Esophagus muscularis mucosa (tissue), 4 donors: ENCODE measurements at regions not wholly inside any gene's neighbourhood (a gene's known extent, or its start where the extent isn't known, plus 50 kb on each side); places are given as distances from the start of the nearest gene placed in this dataset.

Experiments
- DNase-seq: peaks from one replicate; pipeline ENCODE4 v3.0.0-alpha.2; 2017; ENCODE audit errors: extremely low spot score
- H3K27ac ChIP-seq, 4 donors: fragments of 200-600 bp; sonication (generic); replicated peaks in 1 of 4; 1 replicate in 3 of 4; 2 replicates in 1 of 4; pipeline ENCODE4 v1.5.1; 2016 to 2019; ENCODE audit warnings: mild to moderate bottlenecking in 1 of 4
- H3K27me3 ChIP-seq, 4 donors: fragments of 200-600 bp; sonication (generic); one replicate each; pipeline versions ENCODE4 v1.5.1 to v1.6.0; 2016 to 2019
- H3K36me3 ChIP-seq, 4 donors: fragments of 200-600 bp; sonication (generic); one replicate each; pipeline ENCODE4 v1.5.1; 2016 to 2019
- H3K4me1 ChIP-seq, 4 donors: fragments of 200-600 bp; sonication (generic); one replicate each; pipeline ENCODE4 v1.5.1; 2016 to 2019
- H3K4me3 ChIP-seq, 4 donors: fragments of 200-600 bp; sonication (generic); 1 replicate in 2 of 4; 2 replicates in 2 of 4; pipeline ENCODE4 v1.5.1; 2016 to 2019; ENCODE audit warnings: mild to moderate bottlenecking in 4 of 4, moderate library complexity in 1 of 4
- H3K9me3 ChIP-seq, 4 donors: fragments of 200-600 bp; sonication (generic); 1 replicate in 3 of 4; 2 replicates in 1 of 4; pipeline ENCODE4 v1.5.1; 2016 to 2019
- EP300 ChIP-seq: sonication (generic); formaldehyde crosslinking; IDR thresholded peaks from one replicate; pipeline ENCODE4 v1.6.1; 2017; ENCODE audit warnings: antibody characterized with exemption
- POLR2A ChIP-seq: fragments of 450-650 bp; IDR thresholded peaks from one replicate; pipeline ENCODE4 v1.6.1; 2017; ENCODE audit warnings: antibody characterized with exemption, moderate library complexity, mild to moderate bottlenecking, low read depth
- POLR2AphosphoS5 ChIP-seq, 2 donors: sonication (generic); formaldehyde crosslinking; IDR thresholded peaks; one replicate each; pipeline ENCODE4 v1.6.1; 2017; ENCODE audit warnings: antibody characterized with exemption in 2 of 2
- WGBS: methylation state at CpG from one replicate; pipeline ENCODE4 v1.1.5; 2018; 5-methylcytosine and 5-hydroxymethylcytosine counted together
- intact Hi-C: fragments of 100-400 bp; cut with DNase I; formaldehyde crosslinking; loops from one replicate; pipeline ENCODE4 v1.15.1; 2023
- TF ChIP-seq, protein P1 (sequence below), 3 experiments: fragments of 200-600 bp in 2 of 3; fragments of 450-650 bp in 1 of 3; sonication (generic) in 2 of 3; IDR thresholded peaks; one replicate each; pipeline ENCODE4 v1.5.1; 2017 to 2019; ENCODE audit warnings: antibody characterized with exemption in 3 of 3, mild to moderate bottlenecking in 2 of 3, moderate library complexity in 1 of 3

DNA sequence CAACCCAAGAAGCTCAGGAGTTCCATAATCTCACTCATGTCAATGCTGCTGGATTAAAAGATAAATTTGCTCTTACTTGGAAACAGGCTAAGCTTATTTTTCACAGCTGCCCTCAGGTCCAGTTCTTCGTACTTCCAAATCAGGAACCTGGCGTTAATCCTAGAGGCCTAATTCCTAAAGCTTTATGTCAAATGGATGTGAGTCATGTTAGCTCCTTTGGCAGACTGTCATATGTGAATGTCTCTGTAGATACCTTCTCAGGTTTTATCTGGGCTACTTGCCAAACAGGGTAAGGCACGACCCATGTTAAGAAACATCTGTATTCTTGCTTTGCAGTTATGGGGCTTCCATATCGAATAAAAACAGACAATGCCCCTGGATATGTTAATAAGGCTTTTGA is 504.6 kb downstream of the ALG10 start:
- no peak for DNase-seq
- WGBS, result 59% methylated on average over 4 of the region's 4 CpGs
- Histone ChIP-seq H3K9me3 (peaks cover 0 to 25% (median 20%) of the 10 kb centered on the region in 4 donors), H3K4me1 (no peaks in the 10 kb centered on the region), H3K36me3 (no peaks in the 10 kb centered on the region), H3K27me3 (no peaks in the 10 kb centered on the region), H3K27ac (no peak overlapping the region), H3K4me3 (no peak overlapping the region)
- TF ChIP-seq EP300 (no peak), POLR2A (no peak), POLR2AphosphoS5 (IDR thresholded peaks at IDR 0.05) (no peak)
- TF ChIP-seq, protein P1, sequence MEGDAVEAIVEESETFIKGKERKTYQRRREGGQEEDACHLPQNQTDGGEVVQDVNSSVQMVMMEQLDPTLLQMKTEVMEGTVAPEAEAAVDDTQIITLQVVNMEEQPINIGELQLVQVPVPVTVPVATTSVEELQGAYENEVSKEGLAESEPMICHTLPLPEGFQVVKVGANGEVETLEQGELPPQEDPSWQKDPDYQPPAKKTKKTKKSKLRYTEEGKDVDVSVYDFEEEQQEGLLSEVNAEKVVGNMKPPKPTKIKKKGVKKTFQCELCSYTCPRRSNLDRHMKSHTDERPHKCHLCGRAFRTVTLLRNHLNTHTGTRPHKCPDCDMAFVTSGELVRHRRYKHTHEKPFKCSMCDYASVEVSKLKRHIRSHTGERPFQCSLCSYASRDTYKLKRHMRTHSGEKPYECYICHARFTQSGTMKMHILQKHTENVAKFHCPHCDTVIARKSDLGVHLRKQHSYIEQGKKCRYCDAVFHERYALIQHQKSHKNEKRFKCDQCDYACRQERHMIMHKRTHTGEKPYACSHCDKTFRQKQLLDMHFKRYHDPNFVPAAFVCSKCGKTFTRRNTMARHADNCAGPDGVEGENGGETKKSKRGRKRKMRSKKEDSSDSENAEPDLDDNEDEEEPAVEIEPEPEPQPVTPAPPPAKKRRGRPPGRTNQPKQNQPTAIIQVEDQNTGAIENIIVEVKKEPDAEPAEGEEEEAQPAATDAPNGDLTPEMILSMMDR (IDR thresholded peaks at IDR 0.05), result no peak
- intact Hi-C loops, result no loop called here

DNA sequence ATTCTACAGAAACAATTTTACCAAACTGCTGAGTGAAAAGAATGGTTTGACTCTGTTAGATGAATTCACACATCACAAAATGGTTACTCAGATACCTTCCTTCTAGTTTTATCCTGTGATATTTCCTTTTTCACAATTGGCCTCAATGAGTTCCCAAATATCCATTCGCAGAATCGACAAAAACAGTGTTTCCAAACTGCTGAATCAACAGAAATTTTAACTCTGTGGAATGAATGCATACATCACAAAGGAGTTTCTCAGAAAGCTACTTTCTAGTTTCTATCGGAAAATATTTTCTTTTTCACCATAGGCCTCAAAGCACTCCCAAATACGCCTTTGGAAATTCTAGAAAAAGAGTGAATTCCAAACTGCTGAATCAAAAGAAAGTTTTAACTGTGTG is 525.0 kb downstream of the ALG10 start:
- intact Hi-C loops, result no loop called here

DNA sequence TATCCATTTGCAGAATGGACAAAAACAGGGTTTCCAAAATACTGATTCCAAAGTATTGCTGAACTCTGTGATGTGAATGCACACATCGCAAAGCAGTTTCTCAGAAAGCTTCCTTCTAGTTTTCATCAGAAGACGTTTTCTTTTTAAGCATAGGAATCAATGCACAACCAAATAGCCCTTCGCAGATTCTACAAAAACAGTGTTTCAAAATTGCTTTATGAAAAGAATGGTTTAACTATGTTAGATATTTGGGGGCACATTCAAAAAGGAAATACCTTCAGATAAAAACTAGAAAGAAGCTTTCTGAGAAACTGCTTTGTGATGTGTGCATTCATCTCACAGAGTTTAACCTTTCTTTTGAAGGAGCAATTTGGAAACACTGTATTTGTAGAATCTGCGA is 569.7 kb downstream of the ALG10 start:
- intact Hi-C loops, result no loop called here

More for the DNA sequence above, 525.0 kb downstream of the ALG10 start:
- TF ChIP-seq EP300 (no peak), POLR2A (no peak), POLR2AphosphoS5 (IDR thresholded peaks at IDR 0.05) (no peak)
- TF ChIP-seq, protein P1 (IDR thresholded peaks at IDR 0.05), result no peak
- no peak for DNase-seq
- H3K4me3 ChIP-seq, result no peak overlapping the region
- WGBS, result 84% methylated on average over 4 of the region's 4 CpGs
- H3K36me3 ChIP-seq, result no peaks in the 10 kb centered on the region
- peaks cover 0 to 84% (median 78%) of the 10 kb centered on the region in 4 donors for H3K9me3 ChIP-seq
- no peaks in the 10 kb centered on the region for H3K4me1 ChIP-seq
- no peak overlapping the region for H3K27ac ChIP-seq
- no peaks in the 10 kb centered on the region for H3K27me3 ChIP-seq

DNA sequence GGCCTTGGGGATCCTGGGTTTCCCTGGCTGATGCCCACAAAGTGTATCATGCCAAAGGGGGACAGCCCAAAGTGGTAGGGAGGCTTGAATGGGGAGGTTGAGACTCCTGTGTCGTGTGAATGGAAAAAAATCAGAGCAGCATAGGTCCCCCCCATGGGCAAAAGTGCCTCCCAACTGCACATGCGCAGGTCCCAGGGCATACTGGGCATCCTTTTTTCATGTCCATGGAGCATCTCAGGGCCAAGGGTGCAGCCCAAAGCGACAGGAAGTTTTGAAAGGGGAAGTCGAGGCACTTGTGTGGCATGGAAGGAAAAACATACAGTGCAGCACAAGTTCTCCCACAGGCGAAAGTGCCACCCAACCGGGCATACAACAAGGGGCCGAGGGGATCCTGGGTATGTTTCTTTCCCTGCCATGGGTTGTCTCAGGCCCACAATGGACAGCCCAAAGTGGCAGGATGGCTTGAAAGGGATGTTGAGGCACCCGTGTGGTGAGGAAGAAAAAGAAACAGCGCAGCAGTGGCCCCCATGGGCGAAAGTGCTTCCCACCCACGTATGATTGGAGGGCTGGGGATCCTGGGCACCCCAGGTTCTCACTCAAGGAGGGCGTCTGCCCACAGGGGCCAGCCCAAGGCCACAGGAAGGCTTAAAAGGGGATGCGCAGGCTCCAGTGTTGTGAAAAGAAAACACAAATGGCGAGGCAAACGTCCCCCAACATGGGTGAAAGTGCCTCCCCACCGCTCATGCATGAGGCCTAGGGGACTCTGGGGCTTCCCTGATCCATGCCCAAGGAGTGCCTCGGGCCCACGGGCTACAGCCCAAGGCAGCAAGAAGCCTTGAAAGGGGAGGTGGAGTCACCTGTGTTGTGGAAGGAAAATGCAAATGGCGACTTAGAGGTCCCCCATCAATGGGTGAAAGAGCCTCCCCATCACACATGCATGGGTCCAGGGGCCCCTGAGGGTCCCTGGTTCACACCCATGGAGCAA is 573.7 kb downstream of the ALG10 start:
- intact Hi-C loops, result no loop called here
- H3K4me3 ChIP-seq, result no peak overlapping the region
- H3K36me3 ChIP-seq, result no peaks in the 10 kb centered on the region
- no peaks in the 10 kb centered on the region for H3K4me1 ChIP-seq
- H3K27ac ChIP-seq, result no peak overlapping the region
- TF ChIP-seq EP300, result no peak
- TF ChIP-seq POLR2A, result no peak
- peaks cover 3 to 99% (median 84%) of the 10 kb centered on the region in 4 donors for H3K9me3 ChIP-seq
- DNase-seq, result no peak
- WGBS, result 72% methylated on average over 18 of the region's 19 CpGs
- peaks cover 0 to 15% (median 0%) of the 10 kb centered on the region in 4 donors for H3K27me3 ChIP-seq

More for the DNA sequence above, 569.7 kb downstream of the ALG10 start:
- DNase-seq, result no peak
- WGBS, result 75% methylated on average over 4 of the region's 4 CpGs
- H3K4me3 ChIP-seq, result no peak overlapping the region
- no peaks in the 10 kb centered on the region for H3K36me3 ChIP-seq
- no peak overlapping the region for H3K27ac ChIP-seq
- H3K9me3 ChIP-seq, result peaks cover 3 to 99% (median 88%) of the 10 kb centered on the region in 4 donors
- TF ChIP-seq, protein P1 (IDR thresholded peaks at IDR 0.05), result no peak
- TF ChIP-seq EP300 (no peak), POLR2AphosphoS5 (IDR thresholded peaks at IDR 0.05) (no peak), POLR2A (no peak)
- H3K27me3 ChIP-seq, result no peaks in the 10 kb centered on the region
- no peaks in the 10 kb centered on the region for H3K4me1 ChIP-seq

DNA sequence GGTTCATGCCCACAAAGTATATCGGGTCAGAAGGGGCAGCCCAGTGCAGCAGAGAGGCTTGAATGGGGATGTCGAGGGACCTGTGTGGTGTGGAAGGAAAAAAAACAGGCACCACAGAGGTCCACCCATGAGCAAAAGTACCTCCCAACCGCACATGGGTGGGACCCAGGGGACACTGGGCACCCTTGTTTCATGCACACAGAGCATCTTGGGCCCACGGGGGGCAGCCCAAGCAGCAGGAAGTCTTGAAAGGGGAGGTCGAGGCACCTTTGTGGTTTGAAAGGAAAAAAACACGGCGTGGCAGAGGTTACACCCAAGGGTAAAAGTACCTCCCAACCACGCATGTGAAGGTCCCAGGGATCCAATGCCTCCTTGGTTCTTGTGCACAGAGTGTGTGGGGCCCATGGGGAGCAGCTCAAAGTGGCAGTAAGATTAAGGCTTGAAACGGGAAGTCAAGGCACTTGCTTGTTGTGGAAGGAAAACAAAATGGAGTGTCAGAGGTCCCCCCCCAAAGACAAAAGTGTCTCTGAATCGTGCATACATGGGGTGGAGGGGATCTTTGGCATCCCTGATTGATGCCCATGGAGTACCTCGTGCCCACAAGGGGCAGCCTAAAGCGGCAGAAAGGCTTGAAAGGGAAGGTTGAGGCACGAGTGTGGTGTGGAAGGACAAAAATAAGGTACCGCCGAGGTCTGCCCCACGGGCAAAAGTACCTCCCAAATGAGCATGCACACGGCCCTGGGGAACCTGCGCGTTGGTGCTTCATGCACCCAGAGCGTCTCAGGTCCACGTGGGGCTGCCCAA is 575.5 kb downstream of the ALG10 start:
- Histone ChIP-seq H3K4me3 (no peak overlapping the region), H3K27me3 (peaks cover 0 to 21% (median 0%) of the 10 kb centered on the region in 4 donors), H3K36me3 (no peaks in the 10 kb centered on the region), H3K27ac (no peak overlapping the region), H3K9me3 (peaks cover 3 to 100% (median 78%) of the 10 kb centered on the region in 4 donors), H3K4me1 (no peaks in the 10 kb centered on the region)
- TF ChIP-seq EP300, result no peak
- no peak for TF ChIP-seq POLR2A
- no peak for TF ChIP-seq POLR2AphosphoS5 (IDR thresholded peaks at IDR 0.05)
- TF ChIP-seq, protein P1 (IDR thresholded peaks at IDR 0.05), result no peak
- 64% methylated on average over 21 of the region's 21 CpGs for WGBS
- DNase-seq, result peak; percentile 72
- intact Hi-C loops, result no loop called here
